Testis (tissue), 2 donors: ENCODE measurements at regions not wholly inside any gene's neighbourhood (a gene's known extent, or its start where the extent isn't known, plus 50 kb on each side); places are given as distances from the start of the nearest gene placed in this dataset.

Source experiments
- CTCF ChIP-seq, 3 experiments: fragments of 450-650 bp in 2 of 3; fragments of 200-600 bp in 1 of 3; sonication (generic) in 1 of 3; IDR thresholded peaks; one replicate each; pipeline ENCODE4 v1.5.1; 2016 to 2019; ENCODE audit warnings: antibody characterized with exemption in 3 of 3, mild to moderate bottlenecking in 2 of 3, moderate library complexity in 1 of 3
- POLR2A ChIP-seq: fragments of 450-650 bp; IDR thresholded peaks from one replicate; pipeline ENCODE4 v1.6.1; 2017; ENCODE audit warnings: antibody characterized with exemption, mild to moderate bottlenecking, moderate library complexity

- TF ChIP-seq CTCF (IDR thresholded peaks at IDR 0.05) = no peak
- no peak for TF ChIP-seq POLR2A
Measured at GRCh38 chr5:88092958-88093605, 175.6 kb downstream of the TMEM161B start.
